Liver (tissue), 7 donors: ENCODE measurements at regions not wholly inside any gene's neighbourhood (a gene's known extent, or its start where the extent isn't known, plus 50 kb on each side); places are given as distances from the start of the nearest gene placed in this dataset.

Experiments used
- DNase-seq: peaks from one replicate; pipeline ENCODE4 v3.0.0-alpha.2; 2017; ENCODE audit warnings: low spot score
- H3K27ac ChIP-seq, 2 donors: one replicate each; pipeline ENCODE4 v1.7.0; 2013; ENCODE audit warnings: inconsistent platforms in 2 of 2, low read length in 2 of 2, control low read depth in 1 of 2, low read depth in 1 of 2, mild to moderate bottlenecking in 1 of 2
- H3K27me3 ChIP-seq, 4 donors: one replicate each; pipeline versions ENCODE4 v1.6.1 to v1.7.0; 2013; ENCODE audit warnings: low read length in 3 of 4, inconsistent platforms in 1 of 4, mild to moderate bottlenecking in 1 of 4, moderate library complexity in 1 of 4; ENCODE audit not compliant: control insufficient read depth in 4 of 4, insufficient read depth in 4 of 4
- H3K36me3 ChIP-seq, 4 donors: one replicate each; pipeline versions ENCODE4 v1.6.1 to v1.7.0; 2013; ENCODE audit warnings: low read length in 3 of 4, mild to moderate bottlenecking in 3 of 4, low read depth in 1 of 4, moderate library complexity in 1 of 4; ENCODE audit not compliant: control insufficient read depth in 4 of 4, insufficient read depth in 3 of 4
- H3K4me1 ChIP-seq, 4 donors: one replicate each; pipeline versions ENCODE4 v1.6.1 to v1.7.0; 2013; ENCODE audit warnings: low read length in 3 of 4, mild to moderate bottlenecking in 3 of 4, moderate library complexity in 1 of 4; ENCODE audit not compliant: control insufficient read depth in 4 of 4, insufficient read depth in 4 of 4
- H3K4me3 ChIP-seq, 3 donors: one replicate each; pipeline versions ENCODE4 v1.6.1 to v1.7.0; 2013; ENCODE audit warnings: low read length in 3 of 3, control low read depth in 1 of 3, low read depth in 1 of 3, mild to moderate bottlenecking in 1 of 3
- H3K9ac ChIP-seq, 2 donors: one replicate each; pipeline ENCODE4 v1.7.0; 2013; ENCODE audit warnings: low read length in 2 of 2, mild to moderate bottlenecking in 2 of 2, moderate library complexity in 2 of 2, control low read depth in 1 of 2, low read depth in 1 of 2
- H3K9me3 ChIP-seq, 4 donors: one replicate each; pipeline versions ENCODE4 v1.6.1 to v1.7.0; 2013; ENCODE audit warnings: low read length in 3 of 4; ENCODE audit not compliant: control insufficient read depth in 4 of 4
- EGR1 ChIP-seq, 2 donors: IDR thresholded peaks; 2 replicates each; pipeline ENCODE4 v1.6.1; 2016 to 2018; ENCODE audit warnings: antibody characterized with exemption in 2 of 2, low read depth in 2 of 2
- FOXA1 ChIP-seq: IDR thresholded peaks from 2 replicates; pipeline ENCODE4 v1.6.1; 2016; ENCODE audit warnings: antibody characterized with exemption
- FOXA2 ChIP-seq: IDR thresholded peaks from 2 replicates; pipeline ENCODE4 v1.6.1; 2016; ENCODE audit warnings: antibody characterized with exemption
- GABPA ChIP-seq, 2 donors: IDR thresholded peaks in 1 of 2; conservative IDR thresholded peaks in 1 of 2; 2 replicates each; pipeline ENCODE4 v1.6.1; 2016; ENCODE audit warnings: antibody characterized with exemption in 2 of 2, mild to moderate bottlenecking in 1 of 2, moderate library complexity in 1 of 2
- HNF4A ChIP-seq, 2 donors: conservative IDR thresholded peaks; 2 replicates each; pipeline ENCODE4 v1.6.1; 2016; ENCODE audit warnings: antibody characterized with exemption in 2 of 2, mild to moderate bottlenecking in 2 of 2
- HNF4G ChIP-seq: IDR thresholded peaks from 2 replicates; pipeline ENCODE4 v1.6.1; 2016; ENCODE audit warnings: antibody characterized with exemption
- JUND ChIP-seq, 2 donors: IDR thresholded peaks; 2 replicates each; pipeline ENCODE4 v1.6.1; 2016; ENCODE audit warnings: antibody characterized with exemption in 2 of 2
- MAX ChIP-seq: IDR thresholded peaks from 2 replicates; pipeline ENCODE4 v1.6.1; 2016; ENCODE audit warnings: antibody characterized with exemption
- NR2F2 ChIP-seq: IDR thresholded peaks from 2 replicates; pipeline ENCODE4 v1.6.1; 2016; ENCODE audit warnings: antibody characterized with exemption
- RAD21 ChIP-seq, 2 donors: IDR thresholded peaks; 2 replicates each; pipeline ENCODE4 v1.6.1; 2016; ENCODE audit warnings: antibody characterized with exemption in 2 of 2, mild to moderate bottlenecking in 2 of 2
- REST ChIP-seq: IDR thresholded peaks from 2 replicates; pipeline ENCODE4 v1.6.1; 2016; ENCODE audit warnings: antibody characterized with exemption, mild to moderate bottlenecking
- RXRA ChIP-seq, 2 donors: IDR thresholded peaks; 2 replicates each; pipeline ENCODE4 v1.6.1; 2017 to 2018; ENCODE audit warnings: antibody characterized with exemption in 2 of 2, mild to moderate bottlenecking in 1 of 2
- SP1 ChIP-seq: IDR thresholded peaks from 2 replicates; pipeline ENCODE4 v1.6.1; 2018; ENCODE audit warnings: antibody characterized with exemption, mild to moderate bottlenecking
- TAF1 ChIP-seq: conservative IDR thresholded peaks from 2 replicates; pipeline ENCODE4 v1.6.1; 2016; ENCODE audit warnings: antibody characterized with exemption, mild to moderate bottlenecking
- ZBTB33 ChIP-seq: IDR thresholded peaks from 2 replicates; pipeline ENCODE4 v1.6.1; 2016; ENCODE audit warnings: antibody characterized with exemption
- WGBS: extraction: QIAGEN DNeasy Blood & Tissue Kit; methylation state at CpG from one replicate; pipeline ENCODE4 v1.1.7; 2013; 5-methylcytosine and 5-hydroxymethylcytosine counted together
- donor health status: healthy.
- donor health status: healthy.
- donor health status: healthy.
- donor health status: healthy.

- no peaks in the 10 kb centered on the region for H3K4me1 ChIP-seq
- H3K9me3 ChIP-seq = no peaks in the 10 kb centered on the region
- H3K27ac ChIP-seq = no peak overlapping the region
- DNase-seq = no peak
- H3K36me3 ChIP-seq = no peaks in the 10 kb centered on the region
- no peak overlapping the region for H3K4me3 ChIP-seq
- TF ChIP-seq FOXA2 (no peak), NR2F2 (no peak), ZBTB33 (no peak)
- H3K27me3 ChIP-seq = peaks cover 0 to 7% (median 0%) of the 10 kb centered on the region in 4 donors
- H3K9ac ChIP-seq = no peak overlapping the region
Measured at GRCh38 chr4:134375775-134376174, 174.2 kb upstream of the PABPC4L start.

GRCh38 chr4:134365852-134366251 lies 164.3 kb upstream of the PABPC4L start:
- TF ChIP-seq HNF4A (conservative IDR thresholded peaks at IDR 0.05) = no peak
- no peak for TF ChIP-seq MAX
- TF ChIP-seq SP1 = no peak
- TF ChIP-seq GABPA (IDR thresholded peaks at IDR 0.05 in 1 of 2, conservative IDR thresholded peaks at IDR 0.05 in 1 of 2) = no peak
- no peak for TF ChIP-seq FOXA1
- TF ChIP-seq FOXA2 = no peak
- no peak for TF ChIP-seq TAF1
- TF ChIP-seq HNF4G = no peak
- no peak for TF ChIP-seq RXRA (IDR thresholded peaks at IDR 0.05)
- TF ChIP-seq EGR1 (IDR thresholded peaks at IDR 0.05; ENCODE audit: low read depth in 2 of 2) = no peak
- no peak overlapping the region for H3K9ac ChIP-seq
- no peaks in the 10 kb centered on the region for H3K4me1 ChIP-seq
- no peaks in the 10 kb centered on the region for H3K36me3 ChIP-seq
- no peaks in the 10 kb centered on the region for H3K9me3 ChIP-seq
- DNase-seq = no peak
- no peak overlapping the region for H3K4me3 ChIP-seq
- no peaks in the 10 kb centered on the region for H3K27me3 ChIP-seq
- WGBS = 48% methylated on average over 1 of the region's 1 CpG
- no peak overlapping the region for H3K27ac ChIP-seq

GRCh38 chr4:134364928-134365327 lies 163.3 kb upstream of the PABPC4L start:
- 88% methylated on average over 1 of the region's 1 CpG for WGBS
- Histone ChIP-seq H3K27me3 (no peaks in the 10 kb centered on the region), H3K4me1 (no peaks in the 10 kb centered on the region), H3K27ac (no peak overlapping the region), H3K36me3 (no peaks in the 10 kb centered on the region), H3K9me3 (no peaks in the 10 kb centered on the region), H3K9ac (no peak overlapping the region), H3K4me3 (no peak overlapping the region)
- TF ChIP-seq REST = no peak
- TF ChIP-seq GABPA (IDR thresholded peaks at IDR 0.05 in 1 of 2, conservative IDR thresholded peaks at IDR 0.05 in 1 of 2) = no peak
- no peak for TF ChIP-seq TAF1
- TF ChIP-seq EGR1 (IDR thresholded peaks at IDR 0.05; ENCODE audit: low read depth in 2 of 2) = no peak
- TF ChIP-seq FOXA2 = no peak
- no peak for TF ChIP-seq MAX
- no peak for TF ChIP-seq HNF4A (conservative IDR thresholded peaks at IDR 0.05)
- no peak for TF ChIP-seq HNF4G
- no peak for TF ChIP-seq JUND (IDR thresholded peaks at IDR 0.05)
- no peak for TF ChIP-seq RAD21 (IDR thresholded peaks at IDR 0.05)
- no peak for DNase-seq
